ENCODE measurements at regions not wholly inside any gene's neighbourhood (a gene's known extent, or its start where the extent isn't known, plus 50 kb on each side); places are given as distances from the start of the nearest gene placed in this dataset.

DNA sequence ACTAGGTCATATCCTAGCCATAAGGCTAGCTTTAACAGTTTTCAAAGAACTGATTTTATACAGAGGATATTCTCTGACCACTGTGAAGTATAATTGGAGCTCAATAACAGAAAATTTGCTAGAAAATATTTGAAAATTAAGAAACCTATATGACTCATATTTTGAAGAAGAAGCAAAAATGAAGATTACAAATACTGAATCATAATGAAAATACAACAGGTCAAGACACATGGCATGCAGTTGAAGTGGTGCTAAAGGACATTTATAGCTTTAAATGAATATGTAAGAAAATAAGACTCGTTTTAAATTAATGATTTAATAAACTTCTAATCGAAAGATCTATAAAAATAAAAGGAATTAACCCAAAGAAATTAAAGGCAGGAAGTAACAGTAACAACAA, 1234.6 kb downstream of the SLC16A7 start:
- no peak overlapping the region for H3K4me3 ChIP-seq (ENCODE audit: low read depth, low read length)
- H3K27ac ChIP-seq (ENCODE audit: insufficient read depth, low read length, poor library complexity, severe bottlenecking), result no peak overlapping the region
- DNase-seq, result no peak
- no peak overlapping the region for H3K4me3 Mint-ChIP-seq
- no peak overlapping the region for H3K27ac Mint-ChIP-seq
- no peaks in the 10 kb centered on the region for H3K27me3 ChIP-seq (ENCODE audit: control insufficient read depth, insufficient read depth, low read length)
- H3K4me1 Mint-ChIP-seq, result no peaks in the 10 kb centered on the region
- no peaks in the 10 kb centered on the region for H3K36me3 ChIP-seq (ENCODE audit: control insufficient read depth, insufficient read depth, low read length)
- H3K9me3 Mint-ChIP-seq, result peaks cover 0 to 24% (median 4%) of the 10 kb centered on the region in 7 donors
- H3K27me3 Mint-ChIP-seq, result no peaks in the 10 kb centered on the region
- ATAC-seq (ENCODE audit: low read depth in 2 of 2), result no peak
- H3K9me3 ChIP-seq (ENCODE audit: control insufficient read depth in 2 of 2, low read length in 2 of 2), result no peaks in the 10 kb centered on the region
- H3K4me1 ChIP-seq (ENCODE audit: control insufficient read depth, insufficient read depth, low read length, poor library complexity, severe bottlenecking), result no peaks in the 10 kb centered on the region
- no peaks in the 10 kb centered on the region for H3K36me3 Mint-ChIP-seq

DNA sequence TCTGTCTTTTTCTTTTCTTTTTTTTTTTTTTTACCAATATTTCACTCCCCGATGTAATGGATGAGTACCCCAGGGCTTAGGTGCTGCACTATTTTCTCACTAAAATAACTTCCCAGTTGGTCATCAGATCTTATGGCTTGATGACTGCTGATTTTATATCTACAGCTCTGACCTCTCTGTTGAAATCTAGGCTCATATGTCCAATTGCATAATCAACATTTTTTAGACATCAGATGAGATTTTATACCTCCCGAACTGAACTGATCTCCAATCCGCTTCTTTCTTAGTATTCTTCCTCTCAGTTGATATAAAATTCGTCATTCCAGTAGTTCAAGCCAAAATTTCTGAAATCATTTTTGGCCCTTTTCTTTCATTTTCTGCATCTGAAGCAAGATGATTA, 1236.5 kb downstream of the SLC16A7 start:
- H3K4me1 ChIP-seq (ENCODE audit: control insufficient read depth, insufficient read depth, low read length, poor library complexity, severe bottlenecking), result no peaks in the 10 kb centered on the region
- no peak overlapping the region for H3K27ac ChIP-seq (ENCODE audit: insufficient read depth, low read length, poor library complexity, severe bottlenecking)
- no peaks in the 10 kb centered on the region for H3K36me3 Mint-ChIP-seq
- no peaks in the 10 kb centered on the region for H3K27me3 Mint-ChIP-seq
- no peaks in the 10 kb centered on the region for H3K27me3 ChIP-seq (ENCODE audit: control insufficient read depth, insufficient read depth, low read length)
- DNase-seq, result no peak
- no peaks in the 10 kb centered on the region for H3K36me3 ChIP-seq (ENCODE audit: control insufficient read depth, insufficient read depth, low read length)
- H3K27ac Mint-ChIP-seq, result no peak overlapping the region
- ATAC-seq (ENCODE audit: low read depth in 2 of 2), result no peak
- H3K4me3 Mint-ChIP-seq, result no peak overlapping the region
- H3K9me3 Mint-ChIP-seq, result peaks cover 0 to 24% (median 5%) of the 10 kb centered on the region in 7 donors
- H3K4me3 ChIP-seq (ENCODE audit: low read depth, low read length), result no peak overlapping the region
- no peaks in the 10 kb centered on the region for H3K9me3 ChIP-seq (ENCODE audit: control insufficient read depth in 2 of 2, low read length in 2 of 2)
- no peaks in the 10 kb centered on the region for H3K4me1 Mint-ChIP-seq

DNA sequence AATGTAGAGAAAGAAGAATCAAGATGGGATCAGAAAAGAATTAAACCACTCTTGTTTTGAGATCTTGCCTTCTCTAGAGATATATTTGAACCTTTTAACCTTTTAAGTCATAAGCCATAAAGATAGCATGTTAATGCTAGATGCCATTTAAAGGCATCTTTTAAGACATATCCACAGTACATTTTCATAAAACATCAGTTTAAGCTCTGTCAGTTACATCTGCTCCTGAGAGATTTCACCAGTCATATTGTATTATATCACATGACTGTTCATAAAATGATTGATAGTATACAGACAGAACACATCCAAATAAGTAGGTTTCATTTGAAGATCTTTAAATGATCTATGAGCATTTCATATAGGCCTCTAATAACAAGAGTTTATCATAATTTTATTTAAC, 1238.5 kb downstream of the SLC16A7 start:
- Mint-ChIP-seq H3K27ac (no peak overlapping the region), H3K4me3 (no peak overlapping the region), H3K4me1 (no peaks in the 10 kb centered on the region), H3K27me3 (no peaks in the 10 kb centered on the region), H3K9me3 (peaks cover 0 to 19% (median 5%) of the 10 kb centered on the region in 7 donors), H3K36me3 (no peaks in the 10 kb centered on the region)
- no peaks in the 10 kb centered on the region for H3K4me1 ChIP-seq (ENCODE audit: control insufficient read depth, insufficient read depth, low read length, poor library complexity, severe bottlenecking)
- no peaks in the 10 kb centered on the region for H3K27me3 ChIP-seq (ENCODE audit: control insufficient read depth, insufficient read depth, low read length)
- ATAC-seq (ENCODE audit: low read depth in 2 of 2), result no peak
- no peaks in the 10 kb centered on the region for H3K36me3 ChIP-seq (ENCODE audit: control insufficient read depth, insufficient read depth, low read length)
- H3K27ac ChIP-seq (ENCODE audit: insufficient read depth, low read length, poor library complexity, severe bottlenecking), result no peak overlapping the region
- no peaks in the 10 kb centered on the region for H3K9me3 ChIP-seq (ENCODE audit: control insufficient read depth in 2 of 2, low read length in 2 of 2)
- no peak overlapping the region for H3K4me3 ChIP-seq (ENCODE audit: low read depth, low read length)
- DNase-seq, result no peak

DNA sequence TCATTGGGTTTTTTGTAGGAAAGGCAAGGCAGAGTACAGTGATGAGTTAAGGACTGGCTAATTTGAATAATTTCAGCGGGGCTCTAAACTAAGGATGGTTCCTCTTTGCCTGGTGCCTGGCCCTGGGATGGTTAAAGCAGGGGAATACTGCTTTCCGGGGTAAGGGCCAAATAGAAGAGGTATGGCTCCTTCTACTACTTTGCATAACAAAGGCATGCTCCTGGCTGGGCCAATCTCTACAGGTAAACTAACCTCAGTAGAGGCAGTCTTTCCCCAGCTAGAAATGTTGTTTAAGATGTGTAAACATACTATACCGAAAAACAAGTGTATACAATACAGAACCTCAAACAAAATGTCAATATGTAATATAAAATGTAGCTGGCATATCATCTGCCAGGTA, 1239.0 kb downstream of the SLC16A7 start:
- no peak for ATAC-seq (ENCODE audit: low read depth in 2 of 2)
- peaks cover 0 to 19% (median 5%) of the 10 kb centered on the region in 7 donors for H3K9me3 Mint-ChIP-seq

DNA sequence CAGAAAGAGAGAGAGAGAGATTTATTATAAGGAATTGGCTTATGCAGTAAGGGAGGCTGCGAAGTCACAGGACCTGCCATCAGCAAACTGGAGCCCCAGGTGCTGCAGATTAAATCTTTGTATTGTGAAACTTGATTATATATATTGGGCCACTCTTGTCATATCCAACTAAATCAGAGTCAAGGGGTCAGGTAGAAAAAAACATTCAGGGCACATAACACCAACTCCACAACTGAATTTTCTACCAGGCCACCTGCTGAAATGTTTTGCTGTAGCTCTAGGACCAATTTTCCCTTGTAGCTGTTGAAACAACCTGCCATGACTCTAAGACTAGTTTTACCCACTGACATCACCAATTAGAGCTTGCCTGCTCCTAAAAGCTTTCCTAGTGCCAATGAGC, 1240.8 kb downstream of the SLC16A7 start:
- H3K27ac Mint-ChIP-seq, result no peak overlapping the region
- H3K4me3 Mint-ChIP-seq, result no peak overlapping the region
- Histone ChIP-seq H3K4me3 (ENCODE audit: low read depth, low read length) (no peak overlapping the region), H3K27me3 (ENCODE audit: control insufficient read depth, insufficient read depth, low read length) (no peaks in the 10 kb centered on the region), H3K4me1 (ENCODE audit: control insufficient read depth, insufficient read depth, low read length, poor library complexity, severe bottlenecking) (no peaks in the 10 kb centered on the region), H3K9me3 (ENCODE audit: control insufficient read depth in 2 of 2, low read length in 2 of 2) (no peaks in the 10 kb centered on the region), H3K27ac (ENCODE audit: insufficient read depth, low read length, poor library complexity, severe bottlenecking) (no peak overlapping the region), H3K36me3 (ENCODE audit: control insufficient read depth, insufficient read depth, low read length) (no peaks in the 10 kb centered on the region)
- H3K9me3 Mint-ChIP-seq, result peaks cover 0 to 19% (median 6%) of the 10 kb centered on the region in 7 donors
- no peaks in the 10 kb centered on the region for H3K36me3 Mint-ChIP-seq
- no peaks in the 10 kb centered on the region for H3K4me1 Mint-ChIP-seq
- no peaks in the 10 kb centered on the region for H3K27me3 Mint-ChIP-seq
- DNase-seq, result no peak
- no peak for ATAC-seq (ENCODE audit: low read depth in 2 of 2)

More for the DNA sequence above, 1239.0 kb downstream of the SLC16A7 start:
- no peaks in the 10 kb centered on the region for H3K36me3 Mint-ChIP-seq
- no peaks in the 10 kb centered on the region for H3K4me1 Mint-ChIP-seq
- no peaks in the 10 kb centered on the region for H3K27me3 Mint-ChIP-seq
- Histone ChIP-seq H3K4me3 (ENCODE audit: low read depth, low read length) (no peak overlapping the region), H3K27ac (ENCODE audit: insufficient read depth, low read length, poor library complexity, severe bottlenecking) (no peak overlapping the region), H3K36me3 (ENCODE audit: control insufficient read depth, insufficient read depth, low read length) (no peaks in the 10 kb centered on the region), H3K27me3 (ENCODE audit: control insufficient read depth, insufficient read depth, low read length) (no peaks in the 10 kb centered on the region), H3K4me1 (ENCODE audit: control insufficient read depth, insufficient read depth, low read length, poor library complexity, severe bottlenecking) (no peaks in the 10 kb centered on the region), H3K9me3 (ENCODE audit: control insufficient read depth in 2 of 2, low read length in 2 of 2) (no peaks in the 10 kb centered on the region)
- no peak overlapping the region for H3K4me3 Mint-ChIP-seq
- H3K27ac Mint-ChIP-seq, result no peak overlapping the region
- DNase-seq, result no peak

DNA sequence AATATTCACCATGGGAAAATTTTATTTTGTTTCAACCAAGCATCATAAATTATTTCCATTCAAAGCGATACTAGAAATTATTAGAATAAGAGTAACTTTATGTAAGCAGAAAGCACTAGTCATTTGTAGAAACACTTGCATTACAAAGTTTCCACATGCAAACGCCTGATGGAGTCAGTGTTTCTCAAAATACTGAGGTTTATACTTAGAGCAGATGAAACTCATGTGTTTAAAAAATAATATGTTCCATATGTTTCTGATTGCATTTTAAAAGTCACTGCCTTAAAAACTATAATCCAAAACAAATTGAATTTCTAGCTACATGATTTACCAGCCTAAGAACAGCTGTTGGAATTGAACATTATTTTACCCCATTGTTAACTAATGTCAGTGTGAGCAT, 1246.4 kb downstream of the SLC16A7 start:
- Mint-ChIP-seq H3K36me3 (no peaks in the 10 kb centered on the region), H3K9me3 (peaks cover 0 to 4% (median 0%) of the 10 kb centered on the region in 7 donors), H3K4me1 (no peaks in the 10 kb centered on the region), H3K4me3 (no peak overlapping the region), H3K27me3 (no peaks in the 10 kb centered on the region), H3K27ac (no peak overlapping the region)
- H3K9me3 ChIP-seq (ENCODE audit: control insufficient read depth in 2 of 2, low read length in 2 of 2), result no peaks in the 10 kb centered on the region
- no peaks in the 10 kb centered on the region for H3K36me3 ChIP-seq (ENCODE audit: control insufficient read depth, insufficient read depth, low read length)
- no peak overlapping the region for H3K4me3 ChIP-seq (ENCODE audit: low read depth, low read length)
- H3K4me1 ChIP-seq (ENCODE audit: control insufficient read depth, insufficient read depth, low read length, poor library complexity, severe bottlenecking), result no peaks in the 10 kb centered on the region
- no peak for ATAC-seq (ENCODE audit: low read depth in 2 of 2)
- no peaks in the 10 kb centered on the region for H3K27me3 ChIP-seq (ENCODE audit: control insufficient read depth, insufficient read depth, low read length)
- no peak for DNase-seq
- H3K27ac ChIP-seq (ENCODE audit: insufficient read depth, low read length, poor library complexity, severe bottlenecking), result no peak overlapping the region

DNA sequence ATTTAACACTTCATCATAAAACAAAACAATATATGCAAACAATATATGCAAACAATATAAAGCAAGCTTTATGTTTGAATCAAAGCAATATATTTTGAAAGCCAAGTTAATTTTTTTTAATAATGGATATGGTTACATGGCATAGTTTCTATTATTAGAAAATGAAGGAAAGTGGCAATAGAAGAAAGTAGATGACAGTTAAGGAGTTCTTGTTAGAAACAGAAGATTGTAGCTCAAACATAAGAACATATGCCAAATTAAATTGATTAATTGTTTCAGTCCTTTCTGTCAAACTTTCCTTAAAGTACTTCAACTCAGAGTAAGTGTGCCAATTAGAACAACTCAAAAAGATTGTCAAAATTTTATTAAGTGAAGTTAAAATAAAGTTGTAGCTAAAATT, 1248.3 kb downstream of the SLC16A7 start:
- H3K27ac ChIP-seq (ENCODE audit: insufficient read depth, low read length, poor library complexity, severe bottlenecking), result no peak overlapping the region
- H3K27me3 Mint-ChIP-seq, result no peaks in the 10 kb centered on the region
- H3K9me3 Mint-ChIP-seq, result peaks cover 0 to 8% (median 0%) of the 10 kb centered on the region in 7 donors

DNA sequence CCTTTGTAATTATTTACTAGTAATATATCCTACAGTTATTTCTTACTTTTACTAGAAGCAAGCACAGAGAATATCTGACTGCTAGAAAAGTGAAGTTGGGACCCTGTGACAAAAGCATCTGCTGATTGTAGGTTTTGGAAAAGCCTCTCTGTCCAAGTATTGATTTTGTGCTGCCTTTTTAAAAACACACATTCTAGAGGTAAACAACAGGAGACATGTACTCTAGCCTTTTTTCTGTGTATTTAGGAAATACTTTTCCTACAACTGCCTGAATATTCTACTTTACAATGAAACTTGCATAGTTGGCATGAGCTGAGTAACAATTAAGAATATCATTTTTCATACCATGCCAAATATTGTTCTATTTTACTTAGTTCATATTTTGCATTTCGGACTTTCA, 1249.0 kb downstream of the SLC16A7 start:
- Histone ChIP-seq H3K27ac (ENCODE audit: insufficient read depth, low read length, poor library complexity, severe bottlenecking) (no peak overlapping the region), H3K27me3 (ENCODE audit: control insufficient read depth, insufficient read depth, low read length) (no peaks in the 10 kb centered on the region), H3K36me3 (ENCODE audit: control insufficient read depth, insufficient read depth, low read length) (no peaks in the 10 kb centered on the region), H3K9me3 (ENCODE audit: control insufficient read depth in 2 of 2, low read length in 2 of 2) (no peaks in the 10 kb centered on the region), H3K4me3 (ENCODE audit: low read depth, low read length) (no peak overlapping the region), H3K4me1 (ENCODE audit: control insufficient read depth, insufficient read depth, low read length, poor library complexity, severe bottlenecking) (no peaks in the 10 kb centered on the region)
- Mint-ChIP-seq H3K27me3 (no peaks in the 10 kb centered on the region), H3K36me3 (no peaks in the 10 kb centered on the region), H3K9me3 (peaks cover 0 to 9% (median 0%) of the 10 kb centered on the region in 7 donors), H3K4me1 (no peaks in the 10 kb centered on the region), H3K27ac (no peak overlapping the region), H3K4me3 (no peak overlapping the region)
- ATAC-seq (ENCODE audit: low read depth in 2 of 2) (no peak), DNase-seq (no peak)

More for the DNA sequence above, 1248.3 kb downstream of the SLC16A7 start:
- Histone ChIP-seq H3K4me3 (ENCODE audit: low read depth, low read length) (no peak overlapping the region), H3K27me3 (ENCODE audit: control insufficient read depth, insufficient read depth, low read length) (no peaks in the 10 kb centered on the region), H3K4me1 (ENCODE audit: control insufficient read depth, insufficient read depth, low read length, poor library complexity, severe bottlenecking) (no peaks in the 10 kb centered on the region), H3K36me3 (ENCODE audit: control insufficient read depth, insufficient read depth, low read length) (no peaks in the 10 kb centered on the region), H3K9me3 (ENCODE audit: control insufficient read depth in 2 of 2, low read length in 2 of 2) (no peaks in the 10 kb centered on the region)
- ATAC-seq (ENCODE audit: low read depth in 2 of 2) (no peak), DNase-seq (no peak)
- Mint-ChIP-seq H3K27ac (no peak overlapping the region), H3K36me3 (no peaks in the 10 kb centered on the region), H3K4me1 (no peaks in the 10 kb centered on the region), H3K4me3 (no peak overlapping the region)
